HCT116 (cell line): ENCODE measurements at regions not wholly inside any gene's neighbourhood (a gene's known extent, or its start where the extent isn't known, plus 50 kb on each side); places are given as distances from the start of the nearest gene placed in this dataset.

Experiments
- ATAC-seq: fragments of 200-7000 bp; cut with Tn5 transposase; 2 replicates; pipeline ENCODE4 v1.9.1; 2020; ENCODE audit warnings: mild to moderate bottlenecking, moderate library complexity
- BruUV-seq: library from RNA; stranded (reverse); fragments of 400-500 nt; replicated peaks from 2 replicates; lab custom pipeline; 2021; lab: Mats Ljungman, UMichigan
- CTCF ChIA-PET: fragments of 300-600 bp; sonication (Branson Sonifier 250); formaldehyde crosslinking; loops from one replicate; lab custom pipeline; 2021; ENCODE audit warnings: antibody characterized with exemption; lab: Charles Lee
- POLR2A ChIA-PET: fragments of 300-600, 350-600 bp; sonication (Branson Sonifier 250); formaldehyde crosslinking; loops from one replicate; lab custom pipeline; 2021; ENCODE audit warnings: antibody characterized with exemption; lab: Charles Lee
- RAD21 ChIA-PET, 2 experiments: fragments of 300-600 bp; sonication (Branson Sonifier 250); formaldehyde crosslinking; loops; one replicate each; lab custom pipeline; 2023; ENCODE audit warnings: low total read pairs in 2 of 2; ENCODE audit not compliant: uncharacterized antibody in 2 of 2, unreplicated experiment in 2 of 2, low non-redundant PET in 1 of 2; lab: Charles Lee
- DNase-seq: peaks from one replicate; pipeline ENCODE4 v3.0.0-alpha.2; 2010; ENCODE audit warnings: low read depth, low spot score
- H2AFZ ChIP-seq: fragments of 200-600 bp; shearing (Covaris generic), sonication (generic); 2 replicates; pipeline ENCODE4 v1.6.1; 2017; ENCODE audit warnings: low read depth, mixed run types, mixed read lengths, antibody characterized with exemption, low read length; ENCODE audit not compliant: poor library complexity, severe bottlenecking
- H3K27ac ChIP-seq: 2 replicates; pipeline ENCODE4 v1.5.1; 2012; ENCODE audit warnings: low read depth, low read length
- H3K27me3 ChIP-seq: fragments of 200-600 bp; sonication (generic); 2 replicates; pipeline ENCODE4 v1.6.1; 2016; ENCODE audit warnings: mixed run types, low read length, mixed read lengths; ENCODE audit not compliant: insufficient read depth
- H3K36me3 ChIP-seq, 2 experiments: fragments of 200-500 bp in 1 of 2; fragments of 200-600 bp in 1 of 2; sonication (Bioruptor generic) in 1 of 2; sonication (generic) in 1 of 2; 2 replicates each; pipeline versions ENCODE4 v1.5.1 to v1.6.1; 2014 to 2016; ENCODE audit warnings: low read length in 2 of 2, inconsistent platforms in 1 of 2, mixed read lengths in 1 of 2, mixed run types in 1 of 2; ENCODE audit not compliant: insufficient read depth in 2 of 2, control insufficient read depth in 1 of 2
- H3K4me1 ChIP-seq, 2 experiments: fragments of 200-600 bp in 1 of 2; sonication (generic) in 1 of 2; 2 replicates each; pipeline versions ENCODE4 v1.5.1 to v1.6.1; 2012 to 2017; ENCODE audit warnings: low read length in 2 of 2, inconsistent platforms in 1 of 2, mild to moderate bottlenecking in 1 of 2, mixed read lengths in 1 of 2, mixed run types in 1 of 2, moderate library complexity in 1 of 2; ENCODE audit not compliant: insufficient read depth in 2 of 2, control insufficient read depth in 1 of 2
- H3K4me2 ChIP-seq: fragments of 200-600 bp; sonication (generic); 2 replicates; pipeline ENCODE4 v1.6.1; 2017; ENCODE audit warnings: mixed run types, low read length, mixed read lengths
- H3K4me3 ChIP-seq, 2 experiments: fragments of 200-600 bp in 1 of 2; sonication (generic) in 1 of 2; replicated peaks in 1 of 2; 2 replicates each; pipeline ENCODE4 v1.5.1; 2011 to 2016; ENCODE audit warnings: low read length in 2 of 2, control low read depth in 1 of 2, low read depth in 1 of 2, mild to moderate bottlenecking in 1 of 2, mixed read lengths in 1 of 2, mixed run types in 1 of 2
- H3K79me2 ChIP-seq: fragments of 200-600 bp; sonication (generic); 2 replicates; pipeline ENCODE4 v1.6.1; 2017; ENCODE audit warnings: mild to moderate bottlenecking, mixed run types, low read length, moderate library complexity, mixed read lengths; ENCODE audit not compliant: insufficient read depth
- H3K9ac ChIP-seq: fragments of 200-600 bp; sonication (generic); 2 replicates; pipeline ENCODE4 v1.6.1; 2016; ENCODE audit warnings: low read length, mixed read lengths
- H3K9me2 ChIP-seq: fragments of 200-600 bp; sonication (generic), shearing (Covaris generic); 2 replicates; pipeline ENCODE4 v1.6.1; 2017; ENCODE audit warnings: mixed run types, mild to moderate bottlenecking, moderate library complexity; ENCODE audit not compliant: insufficient read depth
- H3K9me3 ChIP-seq, 2 experiments: fragments of 200-500 bp in 1 of 2; fragments of 200-600 bp in 1 of 2; sonication (Bioruptor generic) in 1 of 2; sonication (generic) in 1 of 2; 2 replicates each; pipeline ENCODE4 v1.6.1; 2014 to 2017; ENCODE audit warnings: low read length in 2 of 2, mixed read lengths in 2 of 2, inconsistent platforms in 1 of 2, low read depth in 1 of 2, mild to moderate bottlenecking in 1 of 2, mixed run types in 1 of 2, moderate library complexity in 1 of 2; ENCODE audit not compliant: control insufficient read depth in 1 of 2, insufficient read depth in 1 of 2
- H4K20me1 ChIP-seq: fragments of 200-600 bp; sonication (generic), shearing (Covaris generic); 2 replicates; pipeline ENCODE4 v1.6.1; 2017; ENCODE audit warnings: mixed run types, mild to moderate bottlenecking, moderate library complexity; ENCODE audit not compliant: insufficient read depth
- CTCF ChIP-seq, 3 experiments: fragments of 200-600 bp in 1 of 3; sonication (generic) in 1 of 3; IDR thresholded peaks in 2 of 3; conservative IDR thresholded peaks in 1 of 3; 2 replicates each; pipeline ENCODE4 v1.5.1; 2012 to 2017; ENCODE audit warnings: low read depth in 2 of 3, low read length in 2 of 3, antibody characterized with exemption in 1 of 3, borderline replicate concordance in 1 of 3, control low read depth in 1 of 3, mild to moderate bottlenecking in 1 of 3, mixed read lengths in 1 of 3, mixed run types in 1 of 3, moderate library complexity in 1 of 3; ENCODE audit not compliant: insufficient read depth in 1 of 3
- JUND ChIP-seq: IDR thresholded peaks from 2 replicates; pipeline ENCODE4 v1.6.1; 2012
- RAD21 ChIP-seq: IDR thresholded peaks from 2 replicates; pipeline ENCODE4 v1.6.1; 2012; ENCODE audit warnings: low read depth, mild to moderate bottlenecking
- REST ChIP-seq: IDR thresholded peaks from 2 replicates; pipeline ENCODE4 v1.6.1; 2012; ENCODE audit warnings: low read depth
- SRF ChIP-seq: IDR thresholded peaks from 2 replicates; pipeline ENCODE4 v1.6.1; 2012; ENCODE audit warnings: low read depth
- TCF7L2 ChIP-seq: IDR thresholded peaks from 2 replicates; pipeline ENCODE4 v1.7.0; 2011; ENCODE audit warnings: borderline replicate concordance, inconsistent platforms; ENCODE audit not compliant: insufficient read depth, insufficient read length; ENCODE audit errors: extremely low read depth
- ZBTB33 ChIP-seq: IDR thresholded peaks from 2 replicates; pipeline ENCODE4 v1.6.1; 2011; ENCODE audit warnings: mild to moderate bottlenecking, low read length, moderate library complexity; ENCODE audit not compliant: insufficient replicate concordance; ENCODE audit errors: extremely low read depth
- intact Hi-C: fragments of 100-400 bp; cut with micrococcal nuclease; formaldehyde crosslinking; loops from 2 replicates; pipeline ENCODE4 v1.10.0; 2022

GRCh38 chr20:55159230-55159629 lies 683.8 kb downstream of the DOK5 start:
- Histone ChIP-seq H3K4me3 (no peak overlapping the region), H3K9ac (no peak overlapping the region), H3K9me2 (no peaks in the 10 kb centered on the region), H3K4me1 (no peaks in the 10 kb centered on the region), H2AFZ (no peak overlapping the region), H3K79me2 (no peaks in the 10 kb centered on the region), H3K9me3 (peaks cover 6 to 21% of the 10 kb centered on the region in 2 experiments; a peak in 2 of 4 replicates), H3K27me3 (no peaks in the 10 kb centered on the region), H3K36me3 (no peaks in the 10 kb centered on the region), H4K20me1 (no peaks in the 10 kb centered on the region), H3K4me2 (no peak overlapping the region), H3K27ac (no peak overlapping the region)
- TF ChIP-seq REST = no peak
- TF ChIP-seq JUND = no peak
- POLR2A ChIA-PET = no interaction called here
- DNase-seq = no peak
- CTCF ChIA-PET = no interaction called here
- no TSS peak for BruUV-seq
- intact Hi-C loops = no loop called here
- RAD21 ChIA-PET = no interaction called here
- ATAC-seq = no peak

- no peak for ATAC-seq
- no peaks in the 10 kb centered on the region for H3K36me3 ChIP-seq
- no peaks in the 10 kb centered on the region for H3K9me2 ChIP-seq
- H3K27me3 ChIP-seq = no peaks in the 10 kb centered on the region
- H3K27ac ChIP-seq = no peak overlapping the region
- DNase-seq = no peak
- no peaks in the 10 kb centered on the region for H4K20me1 ChIP-seq
- H3K4me2 ChIP-seq = no peak overlapping the region
- H3K79me2 ChIP-seq = no peaks in the 10 kb centered on the region
- ChIA-PET CTCF (no interaction called here), POLR2A (no interaction called here), RAD21 (no interaction called here)
- H3K4me3 ChIP-seq = no peak overlapping the region
- intact Hi-C loops = no loop called here
- peaks cover 4 to 22% of the 10 kb centered on the region in 2 experiments; a peak in 2 of 4 replicates for H3K9me3 ChIP-seq
- no TSS peak for BruUV-seq
- H2AFZ ChIP-seq = no peak overlapping the region
- H3K4me1 ChIP-seq = no peaks in the 10 kb centered on the region
- H3K9ac ChIP-seq = no peak overlapping the region
- TF ChIP-seq SRF = no peak
- no peak for TF ChIP-seq TCF7L2
- TF ChIP-seq RAD21 = no peak
- TF ChIP-seq CTCF (IDR thresholded peaks at IDR 0.05 in 2 of 3, conservative IDR thresholded peaks at IDR 0.05 in 1 of 3; ENCODE audit: borderline replicate concordance in 1 of 3, insufficient read depth in 1 of 3, low read depth in 2 of 3, low read length in 2 of 3) = no peak
- TF ChIP-seq REST = no peak
- TF ChIP-seq ZBTB33 = no peak
These were observed 683.1 kb downstream of the DOK5 start for GRCh38 chr20:55158446-55158845.
